Karpas-422 (cell line): ENCODE measurements at regions not wholly inside any gene's neighbourhood (a gene's known extent, or its start where the extent isn't known, plus 50 kb on each side); places are given as distances from the start of the nearest gene placed in this dataset.

Experiments
- DNase-seq: peaks from one replicate; pipeline ENCODE4 v3.0.0-alpha.2; 2015
- H2AFZ ChIP-seq: fragments of 200-600 bp; sonication (generic); 2 replicates; pipeline ENCODE4 v1.6.1; 2014; ENCODE audit warnings: antibody characterized with exemption, low read length, mixed read lengths
- H3K27ac ChIP-seq: fragments of 200-600 bp; sonication (generic); 2 replicates; pipeline ENCODE4 v1.5.1; 2014; ENCODE audit warnings: mild to moderate bottlenecking, low read length, moderate library complexity
- H3K27me3 ChIP-seq: fragments of 200-600 bp; sonication (generic); 2 replicates; pipeline ENCODE4 v1.6.1; 2014; ENCODE audit warnings: low read length, mixed read lengths
- H3K36me3 ChIP-seq: fragments of 200-600 bp; sonication (generic); 2 replicates; pipeline ENCODE4 v1.6.1; 2014; ENCODE audit warnings: low read length, mixed read lengths; ENCODE audit not compliant: insufficient read depth
- H3K4me1 ChIP-seq: fragments of 200-600 bp; sonication (generic); 2 replicates; pipeline ENCODE4 v1.6.1; 2014; ENCODE audit warnings: mild to moderate bottlenecking, low read length, mixed read lengths
- H3K4me2 ChIP-seq: fragments of 200-600 bp; sonication (generic); 2 replicates; pipeline ENCODE4 v1.6.1; 2014; ENCODE audit warnings: low read length, low read depth, mild to moderate bottlenecking; ENCODE audit not compliant: poor library complexity, severe bottlenecking
- H3K4me3 ChIP-seq: fragments of 200-600 bp; sonication (generic); 2 replicates; pipeline ENCODE4 v1.5.1; 2014; ENCODE audit warnings: mild to moderate bottlenecking, antibody characterized with exemption, low read length, mixed read lengths
- H3K79me2 ChIP-seq: fragments of 200-600 bp; sonication (generic); 2 replicates; pipeline ENCODE4 v1.6.1; 2014; ENCODE audit warnings: mild to moderate bottlenecking, low read length, mixed read lengths
- H3K9ac ChIP-seq: fragments of 200-600 bp; sonication (generic); 2 replicates; pipeline ENCODE4 v1.6.0; 2014; ENCODE audit warnings: low read length
- H3K9me2 ChIP-seq: fragments of 200-600 bp; sonication (generic), shearing (Covaris generic); replicated peaks from 2 replicates; pipeline ENCODE4 v1.6.0; 2014; ENCODE audit warnings: mild to moderate bottlenecking, low read length, moderate library complexity; ENCODE audit not compliant: insufficient read depth
- H3K9me3 ChIP-seq: fragments of 300-700, 200-600 bp; sonication (generic); 2 replicates; pipeline ENCODE4 v1.6.1; 2014; ENCODE audit warnings: low read length, mixed read lengths
- H4K20me1 ChIP-seq: fragments of 200-600 bp; sonication (generic); 2 replicates; pipeline ENCODE4 v1.6.1; 2014; ENCODE audit warnings: mild to moderate bottlenecking, antibody characterized with exemption, low read length, low read depth; ENCODE audit not compliant: insufficient read depth

GRCh38 chr9:28051559-28052503, 478.6 kb upstream of the C9orf72 start:
- no peak overlapping the region for H3K4me2 ChIP-seq
- no peak overlapping the region for H3K27ac ChIP-seq
- no peaks in the 10 kb centered on the region for H3K27me3 ChIP-seq
- no peaks in the 10 kb centered on the region for H3K4me1 ChIP-seq
- H3K9me2 ChIP-seq: no peaks in the 10 kb centered on the region
- no peaks in the 10 kb centered on the region for H3K9me3 ChIP-seq
- DNase-seq: no peak
- no peaks in the 10 kb centered on the region for H4K20me1 ChIP-seq
- H3K4me3 ChIP-seq: no peak overlapping the region
- no peak overlapping the region for H3K9ac ChIP-seq
- H3K36me3 ChIP-seq: no peaks in the 10 kb centered on the region
- H2AFZ ChIP-seq: no peak overlapping the region
- no peaks in the 10 kb centered on the region for H3K79me2 ChIP-seq

GRCh38 chr9:28053096-28053777, 480.0 kb upstream of the C9orf72 start:
- no peaks in the 10 kb centered on the region for H3K9me3 ChIP-seq
- H3K79me2 ChIP-seq: no peaks in the 10 kb centered on the region
- no peaks in the 10 kb centered on the region for H3K27me3 ChIP-seq
- H3K4me3 ChIP-seq: no peak overlapping the region
- no peaks in the 10 kb centered on the region for H3K9me2 ChIP-seq
- H3K9ac ChIP-seq: no peak overlapping the region
- no peak overlapping the region for H2AFZ ChIP-seq
- H4K20me1 ChIP-seq: no peaks in the 10 kb centered on the region
- H3K36me3 ChIP-seq: no peaks in the 10 kb centered on the region
- no peaks in the 10 kb centered on the region for H3K4me1 ChIP-seq
- no peak for DNase-seq
- no peak overlapping the region for H3K27ac ChIP-seq
- no peak overlapping the region for H3K4me2 ChIP-seq

DNA sequence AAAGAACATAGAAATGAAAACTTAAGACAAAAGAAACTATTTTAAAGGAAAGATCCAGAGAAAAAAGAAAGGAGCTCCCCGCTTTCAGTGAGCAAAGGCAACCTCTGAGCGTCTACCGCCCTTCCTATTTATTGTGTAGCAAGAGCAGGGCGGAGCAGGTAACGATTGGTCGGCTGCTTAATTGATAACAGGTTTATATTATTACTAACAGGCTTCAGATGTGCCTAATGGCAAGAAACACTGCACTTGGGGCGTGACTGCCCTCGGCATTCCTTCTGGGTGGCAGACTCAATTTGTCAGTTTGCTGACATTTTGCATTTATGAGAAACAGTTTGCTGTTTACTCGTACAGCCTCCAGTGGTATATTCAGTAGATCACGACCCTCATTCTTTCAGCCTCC, 482.7 kb upstream of the C9orf72 start:
- no peaks in the 10 kb centered on the region for H3K4me1 ChIP-seq
- no peaks in the 10 kb centered on the region for H3K9me2 ChIP-seq
- no peak overlapping the region for H3K4me2 ChIP-seq
- no peak overlapping the region for H3K27ac ChIP-seq
- no peaks in the 10 kb centered on the region for H3K36me3 ChIP-seq
- no peak overlapping the region for H2AFZ ChIP-seq
- H3K27me3 ChIP-seq: no peaks in the 10 kb centered on the region
- no peak for DNase-seq
- H3K9ac ChIP-seq: no peak overlapping the region
- no peaks in the 10 kb centered on the region for H3K9me3 ChIP-seq
- no peak overlapping the region for H3K4me3 ChIP-seq
- no peaks in the 10 kb centered on the region for H3K79me2 ChIP-seq
- H4K20me1 ChIP-seq: no peaks in the 10 kb centered on the region

GRCh38 chr9:28056466-28056865, 483.2 kb upstream of the C9orf72 start:
- Histone ChIP-seq H3K4me1 (no peaks in the 10 kb centered on the region), H3K4me2 (no peak overlapping the region), H3K36me3 (no peaks in the 10 kb centered on the region), H3K9ac (no peak overlapping the region), H3K27ac (no peak overlapping the region), H3K27me3 (no peaks in the 10 kb centered on the region), H3K79me2 (no peaks in the 10 kb centered on the region), H3K9me2 (no peaks in the 10 kb centered on the region), H2AFZ (no peak overlapping the region), H3K4me3 (no peak overlapping the region), H4K20me1 (no peaks in the 10 kb centered on the region), H3K9me3 (no peaks in the 10 kb centered on the region)
- no peak for DNase-seq

DNA sequence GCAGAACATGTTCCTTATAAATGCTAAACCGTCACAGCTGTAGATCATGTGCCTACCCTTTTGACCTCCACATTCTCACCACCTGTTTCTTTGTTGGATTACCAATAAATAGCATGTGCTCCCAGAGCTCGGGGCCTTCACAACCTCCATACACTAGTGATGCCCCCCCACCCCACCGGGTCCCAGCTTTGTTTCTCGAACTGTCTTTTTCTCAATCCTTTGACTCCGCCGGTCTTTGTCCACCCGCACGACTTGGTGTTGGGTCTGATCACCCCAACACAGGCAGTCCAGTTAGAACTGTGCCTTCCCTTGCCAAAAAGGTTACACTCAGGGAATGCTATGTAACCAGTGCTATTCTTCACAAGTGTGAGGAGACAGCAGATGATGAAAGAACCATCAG, 485.9 kb upstream of the C9orf72 start:
- no peaks in the 10 kb centered on the region for H3K4me1 ChIP-seq
- no peaks in the 10 kb centered on the region for H3K36me3 ChIP-seq
- H3K4me2 ChIP-seq: no peak overlapping the region
- no peaks in the 10 kb centered on the region for H3K9me2 ChIP-seq
- H2AFZ ChIP-seq: no peak overlapping the region
- H4K20me1 ChIP-seq: no peaks in the 10 kb centered on the region
- H3K9ac ChIP-seq: no peak overlapping the region
- no peak overlapping the region for H3K27ac ChIP-seq
- no peak for DNase-seq
- no peak overlapping the region for H3K4me3 ChIP-seq
- no peaks in the 10 kb centered on the region for H3K9me3 ChIP-seq
- no peaks in the 10 kb centered on the region for H3K79me2 ChIP-seq
- H3K27me3 ChIP-seq: no peaks in the 10 kb centered on the region

GRCh38 chr9:28064241-28064815, 491.0 kb upstream of the C9orf72 start:
- Histone ChIP-seq H4K20me1 (no peaks in the 10 kb centered on the region), H3K36me3 (no peaks in the 10 kb centered on the region), H3K9me2 (no peaks in the 10 kb centered on the region), H3K9ac (no peak overlapping the region), H3K27me3 (no peaks in the 10 kb centered on the region), H3K79me2 (no peaks in the 10 kb centered on the region), H3K4me1 (no peaks in the 10 kb centered on the region), H3K4me2 (no peak overlapping the region), H3K9me3 (no peaks in the 10 kb centered on the region), H2AFZ (no peak overlapping the region), H3K4me3 (no peak overlapping the region), H3K27ac (no peak overlapping the region)
- DNase-seq: no peak

DNA sequence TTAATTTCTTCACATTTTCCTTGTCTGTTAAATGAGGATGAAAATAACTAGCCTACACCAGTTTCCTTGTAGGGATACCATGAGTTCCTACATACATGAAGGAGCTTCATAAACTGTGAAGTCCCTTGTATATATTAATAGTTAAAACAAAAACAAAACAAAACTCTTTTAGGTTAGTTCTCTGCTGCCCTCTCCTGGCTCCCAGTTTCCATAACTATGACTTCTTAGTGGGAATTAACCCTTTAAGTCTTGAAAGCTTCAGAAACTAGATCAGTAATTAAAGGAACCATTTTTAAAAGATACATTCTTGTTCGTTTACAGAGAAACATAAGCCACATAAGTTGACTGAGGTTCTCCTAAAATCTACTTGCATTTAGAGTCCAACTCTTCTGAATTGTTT, 500.0 kb upstream of the C9orf72 start:
- no peaks in the 10 kb centered on the region for H4K20me1 ChIP-seq
- H3K27ac ChIP-seq: no peak overlapping the region
- H3K9ac ChIP-seq: no peak overlapping the region
- no peak overlapping the region for H2AFZ ChIP-seq
- H3K4me2 ChIP-seq: no peak overlapping the region
- H3K9me3 ChIP-seq: no peaks in the 10 kb centered on the region
- DNase-seq: peak; percentile 55
- H3K36me3 ChIP-seq: no peaks in the 10 kb centered on the region
- no peaks in the 10 kb centered on the region for H3K27me3 ChIP-seq
- H3K9me2 ChIP-seq: no peaks in the 10 kb centered on the region
- no peak overlapping the region for H3K4me3 ChIP-seq
- H3K79me2 ChIP-seq: no peaks in the 10 kb centered on the region
- no peaks in the 10 kb centered on the region for H3K4me1 ChIP-seq

DNA sequence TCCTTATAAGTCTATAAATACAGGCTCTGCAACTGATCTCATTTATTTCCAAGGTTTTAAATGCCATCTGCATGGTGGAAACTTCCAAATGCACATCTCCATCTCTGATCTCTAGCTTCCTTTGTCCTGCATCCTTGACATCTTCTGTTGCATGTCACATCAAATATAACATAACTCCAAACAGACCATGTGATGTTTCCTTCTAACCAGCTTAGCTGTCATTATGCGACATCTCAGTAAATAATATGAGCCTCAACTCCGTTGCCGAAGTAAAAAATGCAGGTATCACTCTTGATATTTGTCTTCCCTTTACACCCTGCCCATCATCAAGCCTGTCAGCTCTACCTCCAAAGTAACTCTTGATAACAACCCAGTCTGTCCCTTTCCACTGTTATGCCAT, 506.4 kb upstream of the C9orf72 start:
- Histone ChIP-seq H3K79me2 (no peaks in the 10 kb centered on the region), H3K9me2 (no peaks in the 10 kb centered on the region)

More for the DNA sequence above, 506.4 kb upstream of the C9orf72 start:
- Histone ChIP-seq H2AFZ (no peak overlapping the region), H3K27ac (no peak overlapping the region), H3K4me2 (no peak overlapping the region), H3K27me3 (no peaks in the 10 kb centered on the region), H4K20me1 (no peaks in the 10 kb centered on the region), H3K4me3 (no peak overlapping the region), H3K9me3 (no peaks in the 10 kb centered on the region), H3K9ac (no peak overlapping the region), H3K36me3 (no peaks in the 10 kb centered on the region), H3K4me1 (no peaks in the 10 kb centered on the region)
- DNase-seq: no peak
